ENCODE measurements at regions not wholly inside any gene's neighbourhood (a gene's known extent, or its start where the extent isn't known, plus 50 kb on each side); places are given as distances from the start of the nearest gene placed in this dataset.

- no peak for TF ChIP-seq POLR2A (IDR thresholded peaks at IDR 0.05; ENCODE audit: extremely low read depth, insufficient read length)
- TF ChIP-seq, protein P1, sequence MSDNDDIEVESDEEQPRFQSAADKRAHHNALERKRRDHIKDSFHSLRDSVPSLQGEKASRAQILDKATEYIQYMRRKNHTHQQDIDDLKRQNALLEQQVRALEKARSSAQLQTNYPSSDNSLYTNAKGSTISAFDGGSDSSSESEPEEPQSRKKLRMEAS (IDR thresholded peaks at IDR 0.05; ENCODE audit: low read depth, low read length): no peak
- TF ChIP-seq, protein P2, sequence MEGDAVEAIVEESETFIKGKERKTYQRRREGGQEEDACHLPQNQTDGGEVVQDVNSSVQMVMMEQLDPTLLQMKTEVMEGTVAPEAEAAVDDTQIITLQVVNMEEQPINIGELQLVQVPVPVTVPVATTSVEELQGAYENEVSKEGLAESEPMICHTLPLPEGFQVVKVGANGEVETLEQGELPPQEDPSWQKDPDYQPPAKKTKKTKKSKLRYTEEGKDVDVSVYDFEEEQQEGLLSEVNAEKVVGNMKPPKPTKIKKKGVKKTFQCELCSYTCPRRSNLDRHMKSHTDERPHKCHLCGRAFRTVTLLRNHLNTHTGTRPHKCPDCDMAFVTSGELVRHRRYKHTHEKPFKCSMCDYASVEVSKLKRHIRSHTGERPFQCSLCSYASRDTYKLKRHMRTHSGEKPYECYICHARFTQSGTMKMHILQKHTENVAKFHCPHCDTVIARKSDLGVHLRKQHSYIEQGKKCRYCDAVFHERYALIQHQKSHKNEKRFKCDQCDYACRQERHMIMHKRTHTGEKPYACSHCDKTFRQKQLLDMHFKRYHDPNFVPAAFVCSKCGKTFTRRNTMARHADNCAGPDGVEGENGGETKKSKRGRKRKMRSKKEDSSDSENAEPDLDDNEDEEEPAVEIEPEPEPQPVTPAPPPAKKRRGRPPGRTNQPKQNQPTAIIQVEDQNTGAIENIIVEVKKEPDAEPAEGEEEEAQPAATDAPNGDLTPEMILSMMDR (IDR thresholded peaks at IDR 0.05; ENCODE audit: low read depth, low read length): no peak
These were observed 416.1 kb upstream of the CNTNAP2 start for GRCh38 chr7:145700488-145700887.

Data from NB4 (cell line).